ENCODE measurements at regions not wholly inside any gene's neighbourhood (a gene's known extent, or its start where the extent isn't known, plus 50 kb on each side); places are given as distances from the start of the nearest gene placed in this dataset.

- no peaks in the 10 kb centered on the region for H3K27me3 Mint-ChIP-seq
- H3K36me3 Mint-ChIP-seq: no peaks in the 10 kb centered on the region
- H3K4me3 Mint-ChIP-seq: peak overlapping the region in 3 of 4 donors; percentile 56 to 82 (median 70)
- H3K4me1 Mint-ChIP-seq: peaks cover 17 to 29% (median 17%) of the 10 kb centered on the region in 3 donors
- peak overlapping the region in 1 of 3 donors; percentile 92 for H3K27ac Mint-ChIP-seq
- H3K9me3 Mint-ChIP-seq: peaks cover 0 to 2% (median 1%) of the 10 kb centered on the region in 3 donors
Measured at GRCh38 chr3:112412494-112412893, 79.5 kb downstream of the CD200 start.

- Mint-ChIP-seq H3K36me3 (no peaks in the 10 kb centered on the region), H3K27ac (peak overlapping the region in 1 of 3 donors; percentile 92), H3K4me3 (peak overlapping the region in 3 of 4 donors; percentile 56 to 82 (median 70))
Measured at GRCh38 chr3:112413074-112413473, 80.1 kb downstream of the CD200 start.

GRCh38 chr3:112413722-112414121 is 80.8 kb downstream of the CD200 start:
- Mint-ChIP-seq H3K4me1 (peaks cover 13 to 21% (median 15%) of the 10 kb centered on the region in 3 donors), H3K27ac (peak overlapping the region in 1 of 3 donors; percentile 92), H3K36me3 (no peaks in the 10 kb centered on the region), H3K9me3 (peaks cover 0 to 2% (median 1%) of the 10 kb centered on the region in 3 donors), H3K4me3 (peak overlapping the region in 1 of 4 donors; percentile 30), H3K27me3 (no peaks in the 10 kb centered on the region)

More at GRCh38 chr3:112413074-112413473, 80.1 kb downstream of the CD200 start:
- H3K4me1 Mint-ChIP-seq: peaks cover 13 to 24% (median 15%) of the 10 kb centered on the region in 3 donors
- no peaks in the 10 kb centered on the region for H3K27me3 Mint-ChIP-seq
- H3K9me3 Mint-ChIP-seq: peaks cover 0 to 2% (median 1%) of the 10 kb centered on the region in 3 donors
